Liver (tissue), 8 donors: ENCODE measurements at regions not wholly inside any gene's neighbourhood (a gene's known extent, or its start where the extent isn't known, plus 50 kb on each side); places are given as distances from the start of the nearest gene placed in this dataset.

Experiments used
- DNase-seq: peaks from one replicate; pipeline ENCODE4 v3.0.0-alpha.2; 2017; ENCODE audit warnings: low spot score
- H3K27ac ChIP-seq, 2 donors: one replicate each; pipeline ENCODE4 v1.7.0; 2013; ENCODE audit warnings: inconsistent platforms in 2 of 2, low read length in 2 of 2, control low read depth in 1 of 2, low read depth in 1 of 2, mild to moderate bottlenecking in 1 of 2
- H3K27me3 ChIP-seq, 4 donors: one replicate each; pipeline versions ENCODE4 v1.6.1 to v1.7.0; 2013; ENCODE audit warnings: low read length in 3 of 4, inconsistent platforms in 1 of 4, mild to moderate bottlenecking in 1 of 4, moderate library complexity in 1 of 4; ENCODE audit not compliant: control insufficient read depth in 4 of 4, insufficient read depth in 4 of 4
- H3K36me3 ChIP-seq, 4 donors: one replicate each; pipeline versions ENCODE4 v1.6.1 to v1.7.0; 2013; ENCODE audit warnings: low read length in 3 of 4, mild to moderate bottlenecking in 3 of 4, low read depth in 1 of 4, moderate library complexity in 1 of 4; ENCODE audit not compliant: control insufficient read depth in 4 of 4, insufficient read depth in 3 of 4
- H3K4me1 ChIP-seq, 4 donors: one replicate each; pipeline versions ENCODE4 v1.6.1 to v1.7.0; 2013; ENCODE audit warnings: low read length in 3 of 4, mild to moderate bottlenecking in 3 of 4, moderate library complexity in 1 of 4; ENCODE audit not compliant: control insufficient read depth in 4 of 4, insufficient read depth in 4 of 4
- H3K4me3 ChIP-seq, 3 donors: one replicate each; pipeline versions ENCODE4 v1.6.1 to v1.7.0; 2013; ENCODE audit warnings: low read length in 3 of 3, control low read depth in 1 of 3, low read depth in 1 of 3, mild to moderate bottlenecking in 1 of 3
- H3K9ac ChIP-seq, 2 donors: one replicate each; pipeline ENCODE4 v1.7.0; 2013; ENCODE audit warnings: low read length in 2 of 2, mild to moderate bottlenecking in 2 of 2, moderate library complexity in 2 of 2, control low read depth in 1 of 2, low read depth in 1 of 2
- H3K9me3 ChIP-seq, 4 donors: one replicate each; pipeline versions ENCODE4 v1.6.1 to v1.7.0; 2013; ENCODE audit warnings: low read length in 3 of 4; ENCODE audit not compliant: control insufficient read depth in 4 of 4
- ATF3 ChIP-seq: IDR thresholded peaks from 2 replicates; pipeline ENCODE4 v1.6.1; 2016; ENCODE audit warnings: antibody characterized with exemption
- CTCF ChIP-seq: fragments of 150-350 bp; IDR thresholded peaks from 2 replicates; pipeline ENCODE4 v1.5.1; 2017; ENCODE audit warnings: improper control_type of control experiment, low read depth, low read length; ENCODE audit not compliant: missing input control
- EGR1 ChIP-seq, 2 donors: IDR thresholded peaks; 2 replicates each; pipeline ENCODE4 v1.6.1; 2016 to 2018; ENCODE audit warnings: antibody characterized with exemption in 2 of 2, low read depth in 2 of 2
- FOXA1 ChIP-seq: IDR thresholded peaks from 2 replicates; pipeline ENCODE4 v1.6.1; 2016; ENCODE audit warnings: antibody characterized with exemption
- FOXA2 ChIP-seq: IDR thresholded peaks from 2 replicates; pipeline ENCODE4 v1.6.1; 2016; ENCODE audit warnings: antibody characterized with exemption
- GABPA ChIP-seq, 2 donors: IDR thresholded peaks in 1 of 2; conservative IDR thresholded peaks in 1 of 2; 2 replicates each; pipeline ENCODE4 v1.6.1; 2016; ENCODE audit warnings: antibody characterized with exemption in 2 of 2, mild to moderate bottlenecking in 1 of 2, moderate library complexity in 1 of 2
- HNF4A ChIP-seq, 2 donors: conservative IDR thresholded peaks; 2 replicates each; pipeline ENCODE4 v1.6.1; 2016; ENCODE audit warnings: antibody characterized with exemption in 2 of 2, mild to moderate bottlenecking in 2 of 2
- HNF4G ChIP-seq: IDR thresholded peaks from 2 replicates; pipeline ENCODE4 v1.6.1; 2016; ENCODE audit warnings: antibody characterized with exemption
- JUND ChIP-seq, 2 donors: IDR thresholded peaks; 2 replicates each; pipeline ENCODE4 v1.6.1; 2016; ENCODE audit warnings: antibody characterized with exemption in 2 of 2
- MAX ChIP-seq: IDR thresholded peaks from 2 replicates; pipeline ENCODE4 v1.6.1; 2016; ENCODE audit warnings: antibody characterized with exemption
- NR2F2 ChIP-seq: IDR thresholded peaks from 2 replicates; pipeline ENCODE4 v1.6.1; 2016; ENCODE audit warnings: antibody characterized with exemption
- RAD21 ChIP-seq, 2 donors: IDR thresholded peaks; 2 replicates each; pipeline ENCODE4 v1.6.1; 2016; ENCODE audit warnings: antibody characterized with exemption in 2 of 2, mild to moderate bottlenecking in 2 of 2
- REST ChIP-seq: IDR thresholded peaks from 2 replicates; pipeline ENCODE4 v1.6.1; 2016; ENCODE audit warnings: antibody characterized with exemption, mild to moderate bottlenecking
- RXRA ChIP-seq, 2 donors: IDR thresholded peaks; 2 replicates each; pipeline ENCODE4 v1.6.1; 2017 to 2018; ENCODE audit warnings: antibody characterized with exemption in 2 of 2, mild to moderate bottlenecking in 1 of 2
- SP1 ChIP-seq: IDR thresholded peaks from 2 replicates; pipeline ENCODE4 v1.6.1; 2018; ENCODE audit warnings: antibody characterized with exemption, mild to moderate bottlenecking
- TAF1 ChIP-seq: conservative IDR thresholded peaks from 2 replicates; pipeline ENCODE4 v1.6.1; 2016; ENCODE audit warnings: antibody characterized with exemption, mild to moderate bottlenecking
- YY1 ChIP-seq: IDR thresholded peaks from 2 replicates; pipeline ENCODE4 v1.6.1; 2016; ENCODE audit warnings: antibody characterized with exemption, mild to moderate bottlenecking
- ZBTB33 ChIP-seq: IDR thresholded peaks from 2 replicates; pipeline ENCODE4 v1.6.1; 2016; ENCODE audit warnings: antibody characterized with exemption
- WGBS: extraction: QIAGEN DNeasy Blood & Tissue Kit; methylation state at CpG from one replicate; pipeline ENCODE4 v1.1.7; 2013; 5-methylcytosine and 5-hydroxymethylcytosine counted together
- donor health status: healthy.
- donor health status: healthy.
- donor health status: healthy.
- donor health status: healthy.
- donor health status: healthy.

- Histone ChIP-seq H3K27me3 (no peaks in the 10 kb centered on the region), H3K4me1 (no peaks in the 10 kb centered on the region), H3K9me3 (no peaks in the 10 kb centered on the region), H3K27ac (no peak overlapping the region), H3K36me3 (no peaks in the 10 kb centered on the region), H3K4me3 (no peak overlapping the region), H3K9ac (no peak overlapping the region)
- TF ChIP-seq NR2F2 (no peak), CTCF (no peak), EGR1 (IDR thresholded peaks at IDR 0.05; ENCODE audit: low read depth in 2 of 2) (no peak), RXRA (IDR thresholded peaks at IDR 0.05) (no peak), YY1 (no peak), SP1 (no peak)
- no peak for DNase-seq
- WGBS = 94% methylated on average over 2 of the region's 2 CpGs
Observed at GRCh38 chr1:219359126-219359525, 185.4 kb downstream of the LYPLAL1 start.

GRCh38 chr1:219358080-219358479 is 184.4 kb downstream of the LYPLAL1 start:
- H3K9me3 ChIP-seq = no peaks in the 10 kb centered on the region
- 84% methylated on average over 2 of the region's 2 CpGs for WGBS

More at GRCh38 chr1:219358080-219358479, 184.4 kb downstream of the LYPLAL1 start:
- no peak for TF ChIP-seq MAX
- TF ChIP-seq RXRA (IDR thresholded peaks at IDR 0.05) = no peak
- no peak for TF ChIP-seq RAD21 (IDR thresholded peaks at IDR 0.05)
- no peak for TF ChIP-seq ZBTB33
- no peak for TF ChIP-seq NR2F2
- no peak for TF ChIP-seq SP1
- no peak for TF ChIP-seq HNF4A (conservative IDR thresholded peaks at IDR 0.05)
- no peak for TF ChIP-seq REST
- no peak for TF ChIP-seq EGR1 (IDR thresholded peaks at IDR 0.05; ENCODE audit: low read depth in 2 of 2)
- TF ChIP-seq FOXA1 = no peak
- TF ChIP-seq GABPA (IDR thresholded peaks at IDR 0.05 in 1 of 2, conservative IDR thresholded peaks at IDR 0.05 in 1 of 2) = no peak
- no peak for TF ChIP-seq CTCF
- no peak for TF ChIP-seq HNF4G
- no peak for TF ChIP-seq FOXA2
- no peak for TF ChIP-seq YY1
- TF ChIP-seq ATF3 = no peak
- no peak for TF ChIP-seq JUND (IDR thresholded peaks at IDR 0.05)
- TF ChIP-seq TAF1 = no peak
- Histone ChIP-seq H3K4me3 (no peak overlapping the region), H3K27ac (no peak overlapping the region), H3K9ac (no peak overlapping the region), H3K27me3 (no peaks in the 10 kb centered on the region), H3K36me3 (no peaks in the 10 kb centered on the region), H3K4me1 (no peaks in the 10 kb centered on the region)
- DNase-seq = no peak
